SK-N-MC (cell line): ENCODE measurements at regions not wholly inside any gene's neighbourhood (a gene's known extent, or its start where the extent isn't known, plus 50 kb on each side); places are given as distances from the start of the nearest gene placed in this dataset.

Experiments
- EZH2 ChIP-seq: fragments of 200-600 bp; sonication (generic); IDR thresholded peaks from one replicate; pipeline ENCODE4 v1.6.1; 2017; ENCODE audit warnings: antibody characterized with exemption
- POLR2AphosphoS5 ChIP-seq: IDR thresholded peaks from 2 replicates; pipeline ENCODE4 v1.6.1; 2012; ENCODE audit warnings: mild to moderate bottlenecking, low read depth, low read length, borderline replicate concordance

DNA sequence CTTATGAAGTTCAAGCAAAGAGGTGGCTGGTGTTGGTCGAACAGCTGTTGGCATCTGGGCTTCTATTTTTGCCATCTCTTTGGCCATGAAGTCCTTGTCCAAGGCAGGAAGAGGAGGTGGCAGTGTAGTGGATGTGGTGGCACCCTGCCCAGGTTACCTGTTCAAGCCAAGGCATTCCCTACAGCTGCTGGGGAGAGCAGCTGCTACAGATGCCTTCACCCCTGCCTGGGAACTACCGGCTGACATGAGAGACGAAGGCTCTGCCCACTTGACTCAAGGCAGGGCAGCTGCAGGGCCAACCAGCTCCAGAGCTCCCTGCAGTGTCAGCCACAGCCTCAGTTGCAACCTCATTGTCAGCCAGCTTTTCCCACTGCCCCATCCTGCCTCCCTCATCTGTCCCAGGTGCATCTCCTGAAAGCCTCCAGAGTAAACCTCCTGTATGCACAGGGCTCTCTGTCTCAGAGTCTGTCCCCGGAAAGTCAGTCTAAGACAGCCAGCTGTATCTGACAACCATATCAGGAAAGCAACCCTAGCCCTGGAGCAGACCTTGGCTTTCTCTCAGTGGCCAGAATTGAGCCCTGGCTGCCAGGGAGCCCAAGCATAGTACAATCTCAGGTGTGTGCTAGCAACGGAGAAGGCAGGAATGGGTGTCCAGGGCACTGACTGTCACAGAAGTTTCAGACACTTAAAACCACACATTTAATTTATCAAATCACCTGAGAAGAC is 115.9 kb downstream of the RPIA start:
- TF ChIP-seq POLR2AphosphoS5 (no peak), EZH2 (no peak)
